Endothelial cell of umbilical vein (primary cell): ENCODE measurements at regions not wholly inside any gene's neighbourhood (a gene's known extent, or its start where the extent isn't known, plus 50 kb on each side); places are given as distances from the start of the nearest gene placed in this dataset.

Experiments used
- BruUV-seq: library from RNA; stranded (reverse); fragments of 400-500 nt; replicated peaks from 2 replicates; lab custom pipeline; 2021; lab: Mats Ljungman, UMichigan
- CTCF ChIA-PET: fragments of 300-600, 350-600 bp; sonication (Branson Sonifier 250); formaldehyde crosslinking; loops from one replicate; lab custom pipeline; 2021; ENCODE audit warnings: antibody characterized with exemption, inconsistent platforms; lab: Charles Lee
- POLR2A ChIA-PET: fragments of 300-600, 350-600 bp; sonication (Branson Sonifier 250); formaldehyde crosslinking; loops from one replicate; lab custom pipeline; 2021; ENCODE audit warnings: antibody characterized with exemption, inconsistent platforms; lab: Charles Lee
- DNase-seq: peaks from one replicate; pipeline ENCODE4 v3.0.0-alpha.2; 2011; ENCODE audit warnings: low read depth, low spot score
- FAIRE-seq: peaks from 2 replicates; lab custom pipeline; 2011; peaks lifted over from hg19 to GRCh38; lab: Jason Lieb, UNC
- H2AFZ ChIP-seq: 2 replicates; pipeline ENCODE4 v1.6.0; 2012; ENCODE audit warnings: low read depth, low read length, control low read depth, inconsistent platforms
- H3K27ac ChIP-seq: 2 replicates; pipeline ENCODE4 v1.5.1; 2011; ENCODE audit warnings: low read depth, mild to moderate bottlenecking, control low read depth, low read length, moderate library complexity; ENCODE audit not compliant: insufficient read depth
- H3K27me3 ChIP-seq, 2 experiments: 2 replicates each; pipeline versions ENCODE4 v1.6.0 to v1.6.1; 2011; ENCODE audit warnings: low read length in 2 of 2, mixed read lengths in 1 of 2; ENCODE audit not compliant: control insufficient read depth in 2 of 2, insufficient read depth in 2 of 2
- H3K36me3 ChIP-seq, 2 experiments: 2 replicates in 1 of 2; 3 replicates in 1 of 2; pipeline ENCODE4 v1.5.1; 2011; ENCODE audit warnings: low read length in 2 of 2, mild to moderate bottlenecking in 1 of 2, moderate library complexity in 1 of 2; ENCODE audit not compliant: control insufficient read depth in 2 of 2, insufficient read depth in 2 of 2; ENCODE audit errors: extremely low read depth in 1 of 2
- H3K4me1 ChIP-seq: 3 replicates; pipeline ENCODE4 v1.5.1; 2011; ENCODE audit warnings: mild to moderate bottlenecking, low read length; ENCODE audit not compliant: control insufficient read depth, insufficient read depth; ENCODE audit errors: extremely low read depth
- H3K4me2 ChIP-seq: 2 replicates; pipeline ENCODE4 v1.6.1; 2011; ENCODE audit warnings: low read length, control low read depth, mixed read lengths; ENCODE audit not compliant: insufficient read depth
- H3K4me3 ChIP-seq, 3 experiments: fragments of 200-600 bp in 1 of 3; sonication (generic), shearing (Covaris generic) in 1 of 3; replicated peaks in 1 of 3; 2 replicates each; pipeline ENCODE4 v1.5.1; 2011 to 2016; ENCODE audit warnings: control low read depth in 3 of 3, low read length in 3 of 3, mild to moderate bottlenecking in 2 of 3, inconsistent platforms in 1 of 3, low read depth in 1 of 3, moderate library complexity in 1 of 3; ENCODE audit not compliant: insufficient read depth in 1 of 3
- H3K79me2 ChIP-seq: 2 replicates; pipeline ENCODE4 v1.6.0; 2012; ENCODE audit warnings: low read length, inconsistent platforms; ENCODE audit not compliant: control insufficient read depth, insufficient read depth
- H3K9ac ChIP-seq: replicated peaks from 2 replicates; pipeline ENCODE3; 2011; ENCODE audit warnings: low read length, control low read depth; ENCODE audit not compliant: insufficient read depth; ENCODE audit errors: extremely low read depth
- H3K9me1 ChIP-seq: replicated peaks from 3 replicates; pipeline ENCODE4 v1.6.0; 2011; ENCODE audit warnings: mild to moderate bottlenecking, low read length; ENCODE audit not compliant: control insufficient read depth, insufficient read depth; ENCODE audit errors: extremely low read depth
- H3K9me3 ChIP-seq: replicated peaks from 2 replicates; pipeline ENCODE4 v1.5.1; 2012; ENCODE audit warnings: low read length, inconsistent platforms; ENCODE audit not compliant: control insufficient read depth, insufficient read depth
- H4K20me1 ChIP-seq: replicated peaks from 2 replicates; pipeline ENCODE3; 2011; ENCODE audit warnings: mild to moderate bottlenecking, low read length; ENCODE audit not compliant: control insufficient read depth, insufficient read depth; ENCODE audit errors: extremely low read depth
- CTCF ChIP-seq, 2 donors: IDR thresholded peaks; 1 replicate in 1 of 2; 2 replicates in 1 of 2; pipeline ENCODE4 v1.5.1; 2011; ENCODE audit warnings: low read length in 2 of 2, mild to moderate bottlenecking in 2 of 2, moderate library complexity in 2 of 2, control low read depth in 1 of 2, inconsistent platforms in 1 of 2, low read depth in 1 of 2; ENCODE audit not compliant: insufficient read depth in 1 of 2; ENCODE audit errors: extremely low read depth in 1 of 2
- EZH2 ChIP-seq: IDR thresholded peaks from 2 replicates; pipeline ENCODE4 v1.6.1; 2012; ENCODE audit warnings: borderline replicate concordance, low read depth, mild to moderate bottlenecking, moderate library complexity, low read length, inconsistent platforms; ENCODE audit not compliant: severe bottlenecking
- FOS ChIP-seq: IDR thresholded peaks from 2 replicates; pipeline ENCODE4 v1.6.1; 2011; ENCODE audit warnings: mild to moderate bottlenecking, low read length, moderate library complexity, borderline replicate concordance; ENCODE audit not compliant: insufficient read depth
- GATA2 ChIP-seq: IDR thresholded peaks from 2 replicates; pipeline ENCODE4 v1.7.0; 2011; ENCODE audit warnings: low read depth, mild to moderate bottlenecking, moderate library complexity, mixed read lengths, low read length; ENCODE audit not compliant: insufficient read length, insufficient read depth
- JUN ChIP-seq: IDR thresholded peaks from 2 replicates; pipeline ENCODE4 v1.6.1; 2011; ENCODE audit warnings: borderline replicate concordance, low read depth; ENCODE audit not compliant: insufficient read length, insufficient read depth
- MAX ChIP-seq: IDR thresholded peaks from 2 replicates; pipeline ENCODE4 v1.6.1; 2011; ENCODE audit not compliant: insufficient read depth, insufficient read length
- MYC ChIP-seq: IDR thresholded peaks from one replicate; pipeline ENCODE4 v1.6.1; 2011; ENCODE audit warnings: mild to moderate bottlenecking, low read depth, low read length
- POLR2A ChIP-seq: IDR thresholded peaks from 2 replicates; pipeline ENCODE4 v1.6.1; 2012; ENCODE audit warnings: low read depth, mild to moderate bottlenecking, control low read depth, low read length
- POLR2AphosphoS5 ChIP-seq: IDR thresholded peaks from 2 replicates; pipeline ENCODE4 v1.6.1; 2012; ENCODE audit warnings: low read depth, mild to moderate bottlenecking, control low read depth, low read length, moderate library complexity; ENCODE audit not compliant: insufficient read depth
- dilution Hi-C: fragments of 300-500 bp; cut with MboI; formaldehyde crosslinking; loops from one replicate; pipeline ENCODE4 v1.15.0; 2019; ENCODE audit warnings: low sequenced_read_pairs; ENCODE audit not compliant: extremely low pct_ligation_motif_present
- intact Hi-C: fragments of 100-400 bp; cut with micrococcal nuclease; formaldehyde crosslinking; loops from one replicate; pipeline ENCODE4 v1.10.0; 2022

GRCh38 chr10:33497338-33497737 is 162.9 kb upstream of the NRP1 start:
- H3K4me1 ChIP-seq: no peaks in the 10 kb centered on the region
- no peaks in the 10 kb centered on the region for H3K79me2 ChIP-seq
- H4K20me1 ChIP-seq: no peaks in the 10 kb centered on the region
- ChIA-PET POLR2A (no interaction called here), CTCF (no interaction called here)
- DNase-seq: no peak
- dilution Hi-C loops: no loop called here
- intact Hi-C loops: no loop called here
- H3K9me1 ChIP-seq: no peaks in the 10 kb centered on the region
- BruUV-seq: no TSS peak
- no peak overlapping the region for H3K9ac ChIP-seq
- no peak overlapping the region for H3K4me3 ChIP-seq
- no peak overlapping the region for H3K4me2 ChIP-seq
- no peaks in the 10 kb centered on the region for H3K36me3 ChIP-seq
- no peak for FAIRE-seq
- H3K27me3 ChIP-seq: peaks cover 9 to 23% of the 10 kb centered on the region in 2 experiments
- H2AFZ ChIP-seq: no peak overlapping the region
- no peak overlapping the region for H3K27ac ChIP-seq
- TF ChIP-seq CTCF (IDR thresholded peaks at IDR 0.05; ENCODE audit: extremely low read depth in 1 of 2, insufficient read depth in 1 of 2, low read depth in 1 of 2, low read length in 2 of 2) (no peak), MAX (no peak), MYC (no peak), EZH2 (no peak), POLR2A (no peak), POLR2AphosphoS5 (no peak), JUN (no peak), GATA2 (no peak), FOS (no peak)
- H3K9me3 ChIP-seq: no peaks in the 10 kb centered on the region
